ENCODE measurements at regions not wholly inside any gene's neighbourhood (a gene's known extent, or its start where the extent isn't known, plus 50 kb on each side); places are given as distances from the start of the nearest gene placed in this dataset.

DNA sequence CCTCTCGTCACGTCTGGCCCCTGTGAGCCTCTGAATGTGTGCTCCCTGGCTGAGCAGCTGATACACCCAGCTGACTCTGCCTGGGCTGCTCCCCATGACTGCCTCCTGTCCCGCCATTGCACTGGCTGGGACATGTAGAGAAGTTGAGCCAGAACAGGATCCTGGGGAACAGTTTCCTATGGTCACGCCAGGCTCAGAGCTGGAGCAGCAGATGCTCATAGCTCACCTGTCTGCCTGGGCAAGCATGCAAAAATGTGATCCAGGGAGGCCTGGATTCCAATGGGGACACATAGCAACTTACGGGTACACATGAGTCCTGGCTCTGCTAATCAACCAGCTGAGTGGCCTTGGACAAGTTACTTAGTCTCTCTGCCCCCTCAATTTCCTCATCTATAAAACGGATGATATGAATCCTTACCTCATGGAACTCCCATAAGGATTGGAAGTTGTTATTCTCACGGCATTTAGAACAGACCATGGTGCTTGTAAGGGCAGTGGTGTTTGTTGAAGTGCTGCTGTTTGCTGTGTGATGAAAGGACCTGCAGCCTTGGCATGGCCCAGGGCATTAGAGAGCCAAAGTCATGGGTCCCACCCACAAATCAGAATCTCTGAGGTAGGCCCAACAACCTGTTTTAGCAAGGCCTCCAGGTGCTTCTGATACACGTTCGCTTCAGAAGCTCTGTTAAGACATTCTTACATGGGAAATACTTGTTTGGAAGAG is 150.3 kb upstream of the VANGL1 start:
- DNase-seq: no peak

DNA sequence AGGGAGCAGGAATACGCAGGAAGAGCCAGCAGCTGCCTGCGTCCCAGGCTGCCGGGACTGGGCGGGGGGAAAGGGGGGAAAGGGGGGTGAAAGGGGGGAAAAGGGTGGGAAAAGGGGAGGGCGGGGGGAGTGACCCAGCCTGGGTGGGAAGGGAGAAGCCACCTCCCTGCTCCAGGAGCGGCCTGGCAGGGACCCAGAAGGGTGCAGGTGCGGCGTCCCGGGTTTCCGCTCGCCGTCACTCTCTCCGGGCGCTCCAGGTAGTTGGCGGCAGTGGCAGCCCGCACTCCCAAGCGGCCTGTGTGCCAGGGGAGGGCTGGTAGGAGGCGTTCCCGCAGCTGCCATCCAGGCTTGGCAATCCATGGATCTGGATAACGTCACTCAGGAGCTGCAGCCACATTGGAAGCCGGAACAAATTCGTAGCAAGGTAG is 141.0 kb upstream of the NGF start:
- no peak for DNase-seq

DNA sequence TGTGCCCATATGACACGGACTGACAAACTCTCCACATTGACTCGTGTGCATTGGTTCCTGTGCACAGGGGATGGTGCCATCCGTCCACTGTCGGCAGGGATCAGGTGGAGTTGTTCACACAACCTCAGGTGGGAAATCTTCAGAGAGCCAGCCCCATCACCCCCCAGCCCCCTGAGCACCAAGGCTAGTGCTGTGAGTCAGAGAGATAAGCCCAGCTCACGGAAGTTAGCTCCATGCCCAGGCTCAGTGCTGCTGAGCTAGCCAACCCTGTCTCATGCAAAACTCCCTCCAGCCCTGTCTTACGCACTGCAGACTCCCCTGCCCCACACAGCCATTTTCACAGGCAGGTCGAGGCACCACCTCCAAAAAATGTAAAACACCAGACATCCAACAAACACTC is 139.0 kb upstream of the NGF start:
- no peak for DNase-seq

- no peak for DNase-seq
Observed at GRCh38 chr1:115476616-115477015, 138.6 kb upstream of the NGF start.

DNA sequence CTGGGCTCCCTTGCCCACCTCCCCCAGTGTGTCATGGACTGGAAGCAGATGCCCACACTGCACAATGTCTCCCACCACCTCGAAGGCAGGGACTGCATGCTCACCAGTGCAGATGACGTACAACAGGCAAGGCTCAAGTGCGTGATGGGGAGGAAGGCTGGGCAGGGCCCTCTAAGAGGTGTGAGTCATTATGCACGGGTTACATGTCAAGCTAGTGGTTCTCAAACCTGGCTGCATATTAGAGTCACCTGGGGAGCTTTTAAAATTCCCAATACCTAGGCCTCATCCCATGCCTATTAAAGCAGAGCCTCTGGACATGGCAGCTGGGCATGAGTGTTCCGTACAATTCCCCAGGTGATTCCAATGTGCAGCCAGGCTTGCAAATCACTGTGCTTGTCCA is 137.9 kb upstream of the NGF start:
- DNase-seq: no peak

GRCh38 chr1:115475252-115475651 is 137.2 kb upstream of the NGF start:
- no peak for DNase-seq

DNA sequence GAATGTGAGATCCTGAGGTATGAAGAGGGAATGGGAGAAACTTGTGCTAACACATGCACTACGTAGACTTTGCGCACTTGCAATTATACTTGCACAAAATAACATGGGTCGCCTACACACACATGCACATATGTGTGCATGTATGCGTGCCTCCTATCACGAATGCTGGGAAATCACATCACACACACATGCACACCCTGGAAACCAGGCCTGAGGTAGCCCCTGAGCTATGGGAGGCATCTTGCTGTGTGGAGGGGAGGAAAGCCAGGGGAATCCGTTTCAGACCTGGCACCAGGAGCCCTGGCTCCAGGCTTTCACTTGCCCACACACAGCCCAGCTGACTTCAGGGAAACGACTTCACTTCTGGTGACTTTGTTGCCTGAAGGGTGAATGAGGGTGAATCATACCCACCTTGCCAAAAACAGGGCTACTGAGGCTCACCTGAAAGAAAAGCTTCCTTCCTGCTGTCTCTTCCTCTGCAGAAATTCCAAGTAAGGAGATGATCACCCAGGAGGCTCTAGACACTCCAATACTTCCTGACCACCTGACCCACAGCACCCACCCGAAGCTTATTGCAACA is 136.0 kb upstream of the NGF start:
- DNase-seq: no peak

DNA sequence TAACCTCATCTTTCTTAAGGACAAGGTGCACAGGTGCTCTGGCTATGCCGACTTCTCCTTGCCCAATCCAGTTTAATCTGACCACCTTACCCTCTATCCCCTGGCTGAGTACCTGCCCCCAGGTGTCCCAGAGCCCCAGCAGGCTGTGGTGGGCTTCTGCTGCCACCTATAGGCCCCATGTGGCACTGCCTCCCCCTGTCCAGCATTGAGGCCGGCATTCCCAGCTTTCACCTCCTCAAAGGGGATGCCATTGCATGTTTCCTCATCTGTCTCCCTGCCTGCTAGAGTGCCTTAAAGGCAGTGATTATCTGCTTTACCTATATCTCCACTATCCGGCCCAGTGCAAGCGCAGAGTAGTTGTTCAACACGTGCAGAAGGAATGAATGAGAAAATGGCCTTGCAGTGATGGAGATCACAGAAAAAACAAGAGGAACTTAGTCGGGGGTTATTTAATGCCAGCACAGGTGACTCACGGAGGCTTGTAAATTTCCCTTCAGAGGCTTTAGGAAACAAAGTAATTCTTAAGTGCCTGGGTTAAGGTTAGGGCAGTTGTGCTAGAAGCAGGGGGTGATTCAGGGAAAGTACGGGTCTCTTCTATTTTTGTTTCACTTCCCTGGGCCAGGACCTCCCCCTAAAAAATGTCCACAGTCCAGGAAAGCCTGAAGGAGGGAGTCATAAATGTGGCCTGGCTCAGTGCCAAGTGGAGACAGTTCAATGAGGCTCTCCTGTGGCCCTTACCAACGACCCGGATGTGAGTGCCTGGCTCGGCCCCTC is 131.8 kb upstream of the NGF start:
- peak; percentile 76 for DNase-seq

- DNase-seq: no peak
Observed at GRCh38 chr1:115467790-115468189, 129.7 kb upstream of the NGF start.

DNA sequence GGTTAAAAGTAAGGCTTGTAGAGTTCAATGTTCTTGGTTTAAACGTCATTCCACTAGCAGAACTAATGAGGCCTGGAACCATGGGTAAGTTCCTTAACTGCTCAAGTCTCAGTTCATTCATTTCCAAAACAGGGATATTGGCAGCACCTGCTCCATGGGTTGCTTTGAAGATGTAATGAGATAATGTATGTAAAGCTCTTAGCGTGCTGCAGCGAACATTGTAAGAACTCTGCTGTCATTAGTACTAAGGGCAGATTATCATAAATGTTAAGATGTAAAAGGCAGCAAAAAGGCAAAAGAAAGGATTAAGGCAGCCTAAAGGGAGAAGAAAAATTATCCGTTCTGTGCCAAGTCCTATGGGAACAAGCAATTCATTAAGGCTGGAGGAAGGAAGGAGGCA is 129.1 kb upstream of the NGF start:
- no peak for DNase-seq

- peak; percentile 40 for DNase-seq
Observed at GRCh38 chr1:115466433-115466832, 128.4 kb upstream of the NGF start.

- no peak for DNase-seq
Observed at GRCh38 chr1:115465802-115466363, 127.8 kb upstream of the NGF start.

GRCh38 chr1:115463347-115463746 is 125.3 kb upstream of the NGF start:
- DNase-seq: no peak

DNA sequence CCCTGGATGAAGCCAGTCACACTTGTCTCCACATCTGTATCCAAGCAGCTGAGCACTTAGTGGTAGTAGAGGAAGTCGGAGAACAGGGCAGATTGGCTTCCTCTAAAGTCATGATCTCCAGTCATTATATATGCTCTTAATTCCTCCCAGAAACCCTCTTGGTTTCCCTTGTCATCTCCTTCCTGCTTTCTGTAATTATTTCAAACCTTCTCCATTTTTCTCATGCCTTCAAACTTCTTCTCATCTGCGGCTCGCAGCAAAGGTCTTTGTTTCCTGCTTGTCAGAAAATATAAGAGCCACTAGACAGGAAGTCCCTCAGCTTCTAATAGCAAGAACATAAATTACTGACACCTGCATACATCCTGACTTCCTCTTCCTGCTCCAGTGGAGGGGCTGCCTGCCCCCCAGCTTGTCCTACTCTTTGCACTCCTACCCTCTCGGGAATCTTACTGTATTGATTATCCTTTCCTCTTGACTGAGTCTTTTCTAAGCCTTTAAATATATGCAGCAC is 124.6 kb upstream of the NGF start:
- no peak for DNase-seq

DNA sequence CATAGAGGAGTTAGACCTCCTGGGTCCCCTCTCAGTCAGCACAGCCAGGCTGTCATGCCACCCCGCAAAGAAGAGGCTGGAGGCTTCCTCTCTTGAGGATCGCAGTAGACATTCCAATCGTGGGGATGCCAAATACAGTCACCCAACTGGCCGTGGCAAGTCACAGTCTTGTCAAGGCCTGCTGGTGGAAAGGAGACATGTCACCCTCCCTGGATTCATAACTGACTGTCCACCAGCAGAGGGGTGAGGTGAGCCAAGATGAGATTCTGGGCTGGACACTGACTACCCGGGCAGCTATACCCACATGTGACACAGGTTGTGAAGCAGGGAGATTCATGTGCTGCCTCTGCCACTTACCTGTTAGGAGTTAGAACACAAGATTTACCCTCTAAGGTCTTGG is 123.5 kb upstream of the NGF start:
- DNase-seq: no peak

DNA sequence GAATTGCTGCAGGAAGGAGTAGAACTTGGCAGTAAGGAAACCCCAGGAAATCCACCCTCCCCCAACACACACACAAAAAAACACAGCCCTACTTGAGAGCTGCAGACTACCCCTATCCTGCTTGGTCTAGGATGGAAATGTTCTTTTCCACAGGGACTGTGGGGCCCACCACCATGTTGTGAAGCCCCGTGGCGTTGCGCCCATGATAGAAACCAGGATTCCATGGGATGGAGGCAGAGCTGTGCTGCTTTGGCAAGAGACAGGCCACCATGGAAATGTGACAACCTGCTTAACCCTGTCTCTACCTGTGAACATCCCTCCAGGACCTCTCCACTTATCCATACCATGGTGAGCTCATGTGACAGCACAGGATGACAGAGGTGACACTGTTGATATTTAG is 121.1 kb upstream of the NGF start:
- DNase-seq: no peak

DNA sequence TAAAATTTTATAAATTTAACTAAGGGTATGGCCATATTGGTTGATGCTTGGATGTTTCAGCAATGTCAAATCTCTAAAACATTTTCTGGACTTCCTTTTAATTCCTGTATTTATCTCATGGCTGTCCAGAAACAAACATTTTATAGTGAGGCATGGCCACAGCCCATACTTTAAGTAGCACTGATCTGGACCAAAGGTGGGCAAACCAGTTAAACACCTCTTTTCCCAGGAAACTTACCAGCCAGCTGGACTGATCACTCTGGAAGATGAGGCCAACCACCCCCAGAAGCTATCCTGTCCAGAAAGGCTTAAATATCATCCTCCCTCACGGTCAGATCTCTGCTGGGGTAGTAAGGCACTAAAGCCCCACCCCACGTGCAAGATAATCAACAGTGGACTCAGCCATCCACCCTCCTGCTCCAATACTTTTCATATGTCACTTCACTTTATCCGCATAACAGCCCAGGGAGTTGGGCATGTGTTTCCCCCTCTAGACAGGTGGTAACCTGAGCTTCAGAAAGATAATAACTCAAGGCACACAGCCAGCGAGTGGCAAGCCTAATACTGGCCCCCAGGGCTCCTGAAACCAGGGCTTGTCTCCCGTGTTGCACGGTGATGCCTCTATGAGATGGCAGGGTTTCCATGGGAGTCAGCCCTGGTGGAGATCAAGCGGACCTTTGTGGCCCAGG is 120.5 kb upstream of the NGF start:
- DNase-seq: no peak

DNA sequence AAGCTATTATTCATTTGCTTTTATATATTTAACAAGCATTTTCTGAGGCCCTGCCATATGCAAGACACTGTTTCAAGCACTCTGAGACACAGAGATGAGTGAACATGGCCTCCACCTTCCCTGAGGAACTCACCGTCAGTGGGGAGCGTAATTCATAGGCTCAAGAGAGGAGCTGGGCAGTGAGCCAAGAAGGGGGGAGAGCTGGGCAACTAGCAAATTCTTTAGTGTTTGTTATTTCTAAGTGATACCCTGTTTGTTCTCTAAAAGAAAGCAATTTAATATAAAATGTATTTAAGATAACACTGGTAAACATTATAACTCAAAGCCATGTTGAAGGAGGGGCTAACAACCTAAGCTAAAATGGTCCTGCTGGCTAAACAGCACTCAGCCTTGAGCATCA is 119.2 kb upstream of the NGF start:
- DNase-seq: peak; percentile 43

- peak; percentile 60 for DNase-seq
Observed at GRCh38 chr1:115456441-115456961, 118.5 kb upstream of the NGF start.

GRCh38 chr1:115454837-115455511 is 116.9 kb upstream of the NGF start:
- peak; percentile 52 for DNase-seq

- DNase-seq: peak; percentile 63
Observed at GRCh38 chr1:115453666-115454065, 115.6 kb upstream of the NGF start.
